ENCODE measurements at regions not wholly inside any gene's neighbourhood (a gene's known extent, or its start where the extent isn't known, plus 50 kb on each side); places are given as distances from the start of the nearest gene placed in this dataset.

- TF ChIP-seq CTCF (IDR thresholded peaks at IDR 0.05; ENCODE audit: insufficient read depth, low read length, poor library complexity, severe bottlenecking) (no peak), EZH2phosphoT487 (conservative IDR thresholded peaks at IDR 0.05; ENCODE audit: low read length) (no peak)
Observed at GRCh38 chr17:77465358-77466041, 324.7 kb downstream of the SEC14L1 start.
